Activated CD8-positive, alpha-beta T cell treated with anti-CD3 and anti-CD28 coated beads for 36 hours (primary cell): ENCODE measurements at regions not wholly inside any gene's neighbourhood (a gene's known extent, or its start where the extent isn't known, plus 50 kb on each side); places are given as distances from the start of the nearest gene placed in this dataset.

Experiments
- ATAC-seq: fragments of 200-7000 bp; cut with Tn5 transposase; one replicate; pipeline ENCODE4 v1.10.0; 2021; ENCODE audit warnings: mild to moderate bottlenecking, moderate library complexity
- CTCF ChIA-PET: fragments of 350-600 bp; sonication (Branson Sonifier 250); formaldehyde crosslinking; loops from one replicate; lab custom pipeline; 2021; ENCODE audit warnings: antibody characterized with exemption; lab: Charles Lee
- POLR2A ChIA-PET: fragments of 350-600 bp; sonication (Branson Sonifier 250); formaldehyde crosslinking; loops from one replicate; lab custom pipeline; 2021; ENCODE audit warnings: antibody characterized with exemption; lab: Charles Lee
- DNase-seq: peaks from one replicate; pipeline ENCODE4 v3.0.0-alpha.2; 2020
- H3K27ac Mint-ChIP-seq: one replicate; pipeline ENCODE4 v1.8.0; 2021; ENCODE audit warnings: mild to moderate bottlenecking, mixed read lengths
- H3K27me3 Mint-ChIP-seq: one replicate; pipeline ENCODE4 v1.8.0; 2021; ENCODE audit warnings: mixed read lengths
- H3K36me3 Mint-ChIP-seq: one replicate; pipeline ENCODE4 v1.8.0; 2021; ENCODE audit warnings: low read depth, mixed read lengths
- H3K4me1 Mint-ChIP-seq: one replicate; pipeline ENCODE4 v1.8.0; 2021; ENCODE audit warnings: low read depth, mixed read lengths
- H3K4me3 Mint-ChIP-seq: one replicate; pipeline ENCODE4 v1.8.0; 2021; ENCODE audit warnings: mild to moderate bottlenecking, moderate library complexity, mixed read lengths
- H3K9me3 Mint-ChIP-seq: one replicate; pipeline ENCODE4 v1.8.0; 2021; ENCODE audit warnings: mixed read lengths
- intact Hi-C: fragments of 100-400 bp; cut with micrococcal nuclease; formaldehyde crosslinking; loops from one replicate; pipeline ENCODE4 v1.10.0; 2022
- TF ChIP-seq, protein P1 (sequence below): fragments of 200-600 bp; IDR thresholded peaks from one replicate; pipeline ENCODE4 v1.8.0; 2022; ENCODE audit warnings: antibody characterized with exemption, mild to moderate bottlenecking

DNA sequence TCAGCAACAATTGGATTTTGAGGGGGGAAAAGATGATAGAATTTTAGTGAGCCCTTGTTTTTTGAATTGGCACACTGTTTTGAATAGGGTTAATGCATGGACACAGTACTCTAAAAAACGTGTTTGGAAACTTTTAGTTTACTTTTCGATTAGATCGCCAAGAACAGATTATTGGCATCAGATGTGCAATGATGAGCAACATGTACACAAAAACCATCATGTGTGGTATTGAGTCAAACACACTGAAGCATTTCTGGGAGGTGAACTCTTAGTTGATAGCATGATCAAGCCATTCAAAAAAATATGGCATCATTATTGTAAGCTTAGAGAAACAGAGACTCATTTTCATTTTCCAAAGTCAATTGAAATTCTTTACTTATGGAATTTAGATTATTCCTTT is 329.2 kb downstream of the ADAMTS20 start:
- no peaks in the 10 kb centered on the region for H3K9me3 Mint-ChIP-seq
- POLR2A ChIA-PET: no interaction called here
- TF ChIP-seq, protein P1, sequence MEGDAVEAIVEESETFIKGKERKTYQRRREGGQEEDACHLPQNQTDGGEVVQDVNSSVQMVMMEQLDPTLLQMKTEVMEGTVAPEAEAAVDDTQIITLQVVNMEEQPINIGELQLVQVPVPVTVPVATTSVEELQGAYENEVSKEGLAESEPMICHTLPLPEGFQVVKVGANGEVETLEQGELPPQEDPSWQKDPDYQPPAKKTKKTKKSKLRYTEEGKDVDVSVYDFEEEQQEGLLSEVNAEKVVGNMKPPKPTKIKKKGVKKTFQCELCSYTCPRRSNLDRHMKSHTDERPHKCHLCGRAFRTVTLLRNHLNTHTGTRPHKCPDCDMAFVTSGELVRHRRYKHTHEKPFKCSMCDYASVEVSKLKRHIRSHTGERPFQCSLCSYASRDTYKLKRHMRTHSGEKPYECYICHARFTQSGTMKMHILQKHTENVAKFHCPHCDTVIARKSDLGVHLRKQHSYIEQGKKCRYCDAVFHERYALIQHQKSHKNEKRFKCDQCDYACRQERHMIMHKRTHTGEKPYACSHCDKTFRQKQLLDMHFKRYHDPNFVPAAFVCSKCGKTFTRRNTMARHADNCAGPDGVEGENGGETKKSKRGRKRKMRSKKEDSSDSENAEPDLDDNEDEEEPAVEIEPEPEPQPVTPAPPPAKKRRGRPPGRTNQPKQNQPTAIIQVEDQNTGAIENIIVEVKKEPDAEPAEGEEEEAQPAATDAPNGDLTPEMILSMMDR: no peak
- H3K36me3 Mint-ChIP-seq: no peaks in the 10 kb centered on the region
- intact Hi-C loops: no loop called here
- no peaks in the 10 kb centered on the region for H3K4me1 Mint-ChIP-seq
- no peak for DNase-seq
- ATAC-seq: no peak
- CTCF ChIA-PET: no interaction called here
- no peak overlapping the region for H3K27ac Mint-ChIP-seq
- H3K27me3 Mint-ChIP-seq: no peaks in the 10 kb centered on the region
- no peak overlapping the region for H3K4me3 Mint-ChIP-seq

DNA sequence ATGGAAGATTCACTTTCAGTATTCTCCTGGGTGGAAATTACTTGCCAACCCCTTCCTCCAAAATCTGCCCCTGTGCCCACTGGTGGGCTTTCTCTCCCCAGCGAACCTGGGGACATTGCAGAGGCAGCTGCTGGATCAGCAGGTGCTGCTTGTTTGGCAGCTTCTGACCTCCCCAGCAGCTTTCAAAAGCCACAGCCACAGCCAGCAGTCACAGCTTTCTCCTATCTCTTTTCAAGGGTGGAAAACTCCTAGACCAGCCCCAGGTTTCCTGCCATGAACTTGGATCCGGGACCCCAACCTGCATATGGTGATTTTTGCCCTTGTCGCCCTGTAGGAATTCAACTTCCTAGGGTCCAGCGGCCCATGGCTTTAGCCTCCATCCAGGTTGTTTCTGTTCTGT is 330.8 kb downstream of the ADAMTS20 start:
- no peaks in the 10 kb centered on the region for H3K27me3 Mint-ChIP-seq
- H3K9me3 Mint-ChIP-seq: no peaks in the 10 kb centered on the region
- intact Hi-C loops: no loop called here
- H3K36me3 Mint-ChIP-seq: no peaks in the 10 kb centered on the region
- DNase-seq: no peak
- POLR2A ChIA-PET: no interaction called here
- H3K4me1 Mint-ChIP-seq: no peaks in the 10 kb centered on the region
- TF ChIP-seq, protein P1: no peak
- CTCF ChIA-PET: no interaction called here
- H3K4me3 Mint-ChIP-seq: no peak overlapping the region
- ATAC-seq: no peak
- H3K27ac Mint-ChIP-seq: no peak overlapping the region

DNA sequence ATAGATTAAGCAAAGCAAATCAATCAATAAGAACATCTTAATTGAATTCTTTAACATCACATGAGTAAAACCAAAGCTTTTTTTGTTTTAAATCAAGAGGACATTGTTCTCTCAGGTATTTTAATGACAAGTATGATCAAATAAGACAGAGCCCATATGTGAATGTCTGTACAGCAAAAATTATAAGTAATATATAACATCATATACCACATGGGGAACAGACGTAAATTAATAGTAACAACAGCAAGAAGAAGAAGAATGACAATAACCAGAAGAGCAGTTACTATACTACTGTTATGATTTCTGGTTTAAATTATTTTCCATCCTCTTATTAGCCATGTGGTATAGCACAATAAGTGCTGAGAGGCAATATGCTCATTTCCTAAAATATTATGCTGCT is 335.5 kb downstream of the ADAMTS20 start:
- Mint-ChIP-seq H3K27me3 (no peaks in the 10 kb centered on the region), H3K36me3 (no peaks in the 10 kb centered on the region), H3K4me3 (no peak overlapping the region), H3K27ac (no peak overlapping the region), H3K4me1 (no peaks in the 10 kb centered on the region), H3K9me3 (no peaks in the 10 kb centered on the region)
- ATAC-seq: no peak
- TF ChIP-seq, protein P1: no peak
- no peak for DNase-seq
- CTCF ChIA-PET: no interaction called here
- POLR2A ChIA-PET: no interaction called here
- intact Hi-C loops: no loop called here

DNA sequence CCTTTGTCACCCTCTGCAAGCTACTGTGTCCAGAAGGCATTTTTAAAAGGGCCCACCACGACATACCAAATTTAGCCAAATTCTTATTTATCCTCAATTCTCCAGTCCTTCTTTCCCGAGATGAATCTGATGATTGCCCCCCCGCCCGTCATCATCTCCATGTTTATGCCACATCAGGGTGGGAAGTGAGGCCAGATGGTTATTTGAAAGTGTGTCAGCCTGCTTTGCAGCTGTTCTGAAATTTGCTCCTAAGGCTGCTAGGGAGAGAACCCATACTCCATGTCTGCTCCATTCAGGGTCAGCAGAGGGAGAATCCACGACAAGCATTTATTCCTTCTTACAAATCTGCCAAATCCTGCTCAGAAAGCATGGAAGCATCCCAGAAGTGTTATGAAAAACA is 337.8 kb downstream of the ADAMTS20 start:
- Mint-ChIP-seq H3K27me3 (no peaks in the 10 kb centered on the region), H3K4me1 (no peaks in the 10 kb centered on the region), H3K4me3 (no peak overlapping the region), H3K27ac (no peak overlapping the region), H3K9me3 (no peaks in the 10 kb centered on the region), H3K36me3 (no peaks in the 10 kb centered on the region)
- ATAC-seq (no peak), DNase-seq (no peak)
- intact Hi-C loops: no loop called here
- CTCF ChIA-PET: no interaction called here
- POLR2A ChIA-PET: no interaction called here
- TF ChIP-seq, protein P1: no peak

DNA sequence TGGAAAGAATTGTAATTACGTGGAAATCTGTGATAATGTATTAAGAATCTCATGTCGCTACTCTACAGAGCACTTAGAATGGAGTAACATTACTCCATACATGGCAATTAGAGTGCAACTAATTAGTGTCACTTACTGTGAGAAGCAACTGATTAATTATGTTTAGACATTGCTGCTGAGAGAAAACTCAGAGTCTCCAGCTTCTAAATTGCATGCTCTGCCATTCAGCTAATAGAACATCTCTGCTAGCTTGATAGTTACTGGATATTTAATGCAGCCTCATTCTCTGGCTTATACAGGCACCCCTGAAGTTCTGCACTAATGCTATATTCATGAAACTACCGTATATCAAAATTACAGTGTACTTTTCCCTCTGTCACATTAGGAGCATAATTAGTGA is 338.4 kb downstream of the ADAMTS20 start:
- CTCF ChIA-PET: no interaction called here
- H3K27me3 Mint-ChIP-seq: no peaks in the 10 kb centered on the region
- no peaks in the 10 kb centered on the region for H3K9me3 Mint-ChIP-seq
- TF ChIP-seq, protein P1: no peak
- no peak overlapping the region for H3K4me3 Mint-ChIP-seq
- no peak overlapping the region for H3K27ac Mint-ChIP-seq
- intact Hi-C loops: no loop called here
- no peaks in the 10 kb centered on the region for H3K36me3 Mint-ChIP-seq
- DNase-seq (no peak), ATAC-seq (no peak)
- POLR2A ChIA-PET: no interaction called here
- no peaks in the 10 kb centered on the region for H3K4me1 Mint-ChIP-seq
